Activated CD8-positive, alpha-beta memory T cell treated with anti-CD3 and anti-CD28 coated beads for 36 hours (primary cell): ENCODE measurements at regions not wholly inside any gene's neighbourhood (a gene's known extent, or its start where the extent isn't known, plus 50 kb on each side); places are given as distances from the start of the nearest gene placed in this dataset.

Experiments used
- CTCF ChIA-PET: fragments of 350-600 bp; sonication (Branson Sonifier 250); formaldehyde crosslinking; loops from one replicate; lab custom pipeline; 2021; ENCODE audit warnings: antibody characterized with exemption; lab: Charles Lee
- POLR2A ChIA-PET: fragments of 350-600 bp; sonication (Branson Sonifier 250); formaldehyde crosslinking; loops from one replicate; lab custom pipeline; 2021; ENCODE audit warnings: antibody characterized with exemption; lab: Charles Lee

GRCh38 chr2:6579281-6579680 lies 286.4 kb downstream of the CMPK2 start:
- ChIA-PET CTCF (no interaction called here), POLR2A (no interaction called here)

GRCh38 chr2:6580982-6581381 lies 284.7 kb downstream of the CMPK2 start:
- POLR2A ChIA-PET: no interaction called here
- CTCF ChIA-PET: no interaction called here

- POLR2A ChIA-PET: no interaction called here
- CTCF ChIA-PET: no interaction called here
Measured at GRCh38 chr2:6589150-6589549, 276.6 kb downstream of the CMPK2 start.

GRCh38 chr2:6590442-6590841 lies 275.3 kb downstream of the CMPK2 start:
- ChIA-PET POLR2A (no interaction called here), CTCF (no interaction called here)

- ChIA-PET POLR2A (no interaction called here), CTCF (no interaction called here)
Measured at GRCh38 chr2:6602471-6602870, 263.2 kb downstream of the CMPK2 start.

GRCh38 chr2:6605836-6606505 lies 259.7 kb downstream of the CMPK2 start:
- CTCF ChIA-PET: no interaction called here
- POLR2A ChIA-PET: no interaction called here

- ChIA-PET CTCF (no interaction called here), POLR2A (no interaction called here)
Measured at GRCh38 chr2:6617794-6618193, 247.9 kb downstream of the CMPK2 start.

- POLR2A ChIA-PET: no interaction called here
- CTCF ChIA-PET: no interaction called here
Measured at GRCh38 chr2:6618201-6618600, 247.5 kb downstream of the CMPK2 start.

- CTCF ChIA-PET: no interaction called here
- POLR2A ChIA-PET: no interaction called here
Measured at GRCh38 chr2:6623746-6624145, 242.0 kb downstream of the CMPK2 start.

GRCh38 chr2:6626401-6627012 lies 239.2 kb downstream of the CMPK2 start:
- POLR2A ChIA-PET: no interaction called here
- CTCF ChIA-PET: no interaction called here

- ChIA-PET CTCF (no interaction called here), POLR2A (no interaction called here)
Measured at GRCh38 chr2:6627316-6627715, 238.4 kb downstream of the CMPK2 start.

- ChIA-PET CTCF (no interaction called here), POLR2A (no interaction called here)
Measured at GRCh38 chr2:6630209-6630608, 235.5 kb downstream of the CMPK2 start.

GRCh38 chr2:6635296-6635695 lies 230.4 kb downstream of the CMPK2 start:
- CTCF ChIA-PET: no interaction called here
- POLR2A ChIA-PET: no interaction called here

GRCh38 chr2:6637330-6637729 lies 228.4 kb downstream of the CMPK2 start:
- ChIA-PET POLR2A (no interaction called here), CTCF (no interaction called here)

- ChIA-PET CTCF (no interaction called here), POLR2A (no interaction called here)
Measured at GRCh38 chr2:6639929-6640620, 225.6 kb downstream of the CMPK2 start.

- CTCF ChIA-PET: no interaction called here
- POLR2A ChIA-PET: no interaction called here
Measured at GRCh38 chr2:6640621-6641015, 225.1 kb downstream of the CMPK2 start.

GRCh38 chr2:6641956-6642355 lies 223.8 kb downstream of the CMPK2 start:
- POLR2A ChIA-PET: no interaction called here
- CTCF ChIA-PET: no interaction called here

GRCh38 chr2:6644261-6644660 lies 221.4 kb downstream of the CMPK2 start:
- ChIA-PET POLR2A (no interaction called here), CTCF (no interaction called here)

GRCh38 chr2:6645004-6645403 lies 220.7 kb downstream of the CMPK2 start:
- ChIA-PET CTCF (no interaction called here), POLR2A (no interaction called here)

- ChIA-PET CTCF (no interaction called here), POLR2A (no interaction called here)
Measured at GRCh38 chr2:6645672-6646071, 220.0 kb downstream of the CMPK2 start.

- POLR2A ChIA-PET: no interaction called here
- CTCF ChIA-PET: no interaction called here
Measured at GRCh38 chr2:6647046-6647445, 218.7 kb downstream of the CMPK2 start.
